ENCODE measurements at regions not wholly inside any gene's neighbourhood (a gene's known extent, or its start where the extent isn't known, plus 50 kb on each side); places are given as distances from the start of the nearest gene placed in this dataset.

DNA sequence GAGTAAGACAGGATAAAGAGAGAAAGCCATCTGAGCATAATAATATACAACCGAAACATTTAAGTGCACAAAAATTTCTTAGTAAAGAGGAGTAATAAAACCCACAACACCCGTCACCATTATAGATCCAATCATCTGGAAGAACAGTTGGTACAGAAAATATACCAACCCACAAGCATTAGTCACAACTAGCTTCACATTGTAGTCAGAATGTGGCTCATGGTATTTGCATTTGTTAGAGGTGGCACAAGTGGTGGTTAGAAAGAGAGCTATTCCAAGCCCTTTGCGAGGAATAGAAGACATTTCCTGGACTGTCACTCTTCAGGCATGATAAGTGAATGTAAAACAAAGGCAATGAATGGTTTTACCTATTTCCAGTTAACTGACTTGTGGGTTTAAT lies 677.5 kb upstream of the ST8SIA4 start:
- Histone ChIP-seq H3K9ac (ENCODE audit: low read depth, low read length, poor library complexity) (no peak overlapping the region), H2AFZ (ENCODE audit: low read length) (no peak overlapping the region), H3K23ac (ENCODE audit: low read depth, low read length, poor library complexity) (no peak overlapping the region), H3K4me2 (ENCODE audit: insufficient read depth, low read length, poor library complexity, severe bottlenecking) (no peak overlapping the region), H2BK12ac (ENCODE audit: low read length) (no peak overlapping the region), H3K79me1 (ENCODE audit: low read depth, low read length) (no peaks in the 10 kb centered on the region), H3K27ac (replicated peaks; ENCODE audit: low read length) (no peak overlapping the region), H2BK15ac (ENCODE audit: low read length) (no peak overlapping the region), H3K14ac (ENCODE audit: low read length) (no peak overlapping the region), H3K4me1 (ENCODE audit: control insufficient read depth in 2 of 2, insufficient read depth in 1 of 2, low read depth in 1 of 2, low read length in 2 of 2) (no peaks in the 10 kb centered on the region), H3K4me3 (ENCODE audit: low read length in 2 of 2) (no peak overlapping the region), H3K9me3 (replicated peaks in 1 of 2; ENCODE audit: control insufficient read depth in 2 of 2, insufficient read depth in 1 of 2, low read depth in 1 of 2, low read length in 2 of 2) (no peaks in the 10 kb centered on the region), H2AK5ac (ENCODE audit: low read depth, low read length) (no peak overlapping the region), H3K27me3 (ENCODE audit: control insufficient read depth in 3 of 3, insufficient read depth in 3 of 3, low read depth in 1 of 3, low read length in 3 of 3) (peaks cover 0 to 2% (median 0%) of the 10 kb centered on the region in 3 experiments), H3K36me3 (replicated peaks in 1 of 2; ENCODE audit: control insufficient read depth in 2 of 2, insufficient read depth in 2 of 2, low read length in 2 of 2) (no peaks in the 10 kb centered on the region), H4K8ac (ENCODE audit: low read depth, low read length) (no peak overlapping the region), H3K18ac (ENCODE audit: low read length) (no peak overlapping the region), H2BK5ac (ENCODE audit: low read length) (no peak overlapping the region), H4K91ac (ENCODE audit: low read depth, low read length, poor library complexity) (no peak overlapping the region), H2BK120ac (ENCODE audit: low read depth, low read length) (no peak overlapping the region), H3K4ac (ENCODE audit: low read length) (no peak overlapping the region)
- WGBS, 2 donors (ENCODE audit: extremely low coverage in 2 of 2, insufficient read length in 2 of 2, insufficient replicate concordance in 1 of 2): no CpG with 5 or more reads among the region's 3 CpGs
- no peak for DNase-seq (ENCODE audit: low spot score)

DNA sequence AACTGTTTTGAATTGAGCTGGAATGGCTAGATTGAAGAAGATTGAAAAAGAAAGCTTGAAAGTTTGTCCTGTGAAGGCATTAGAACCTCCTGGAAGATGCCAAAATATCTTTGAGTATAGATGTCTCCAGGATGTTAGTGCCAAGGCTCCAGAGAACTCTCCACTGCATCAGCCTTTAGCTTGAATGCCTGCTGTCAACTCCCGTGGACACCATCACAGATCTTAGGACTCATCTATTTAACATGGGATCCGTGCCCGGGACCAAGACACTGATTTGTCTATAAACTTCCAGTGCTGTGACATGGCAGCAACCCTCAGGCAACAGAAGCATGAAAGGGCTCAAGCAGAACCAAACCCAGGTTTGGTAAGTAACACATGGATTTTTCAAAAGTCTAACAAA lies 670.9 kb upstream of the ST8SIA4 start:
- Histone ChIP-seq H2BK12ac (ENCODE audit: low read length) (no peak overlapping the region), H3K9me3 (replicated peaks in 1 of 2; ENCODE audit: control insufficient read depth in 2 of 2, insufficient read depth in 1 of 2, low read depth in 1 of 2, low read length in 2 of 2) (no peaks in the 10 kb centered on the region), H3K79me1 (ENCODE audit: low read depth, low read length) (no peaks in the 10 kb centered on the region), H4K91ac (ENCODE audit: low read depth, low read length, poor library complexity) (no peak overlapping the region), H2BK120ac (ENCODE audit: low read depth, low read length) (no peak overlapping the region), H3K14ac (ENCODE audit: low read length) (no peak overlapping the region), H3K4me1 (ENCODE audit: control insufficient read depth in 2 of 2, insufficient read depth in 1 of 2, low read depth in 1 of 2, low read length in 2 of 2) (no peaks in the 10 kb centered on the region), H2BK5ac (ENCODE audit: low read length) (no peak overlapping the region), H2AK5ac (ENCODE audit: low read depth, low read length) (no peak overlapping the region), H3K9ac (ENCODE audit: low read depth, low read length, poor library complexity) (no peak overlapping the region), H3K18ac (ENCODE audit: low read length) (no peak overlapping the region), H3K27me3 (ENCODE audit: control insufficient read depth in 3 of 3, insufficient read depth in 3 of 3, low read depth in 1 of 3, low read length in 3 of 3) (no peaks in the 10 kb centered on the region), H3K36me3 (replicated peaks in 1 of 2; ENCODE audit: control insufficient read depth in 2 of 2, insufficient read depth in 2 of 2, low read length in 2 of 2) (no peaks in the 10 kb centered on the region), H2BK15ac (ENCODE audit: low read length) (no peak overlapping the region), H3K4me3 (ENCODE audit: low read length in 2 of 2) (no peak overlapping the region), H3K4ac (ENCODE audit: low read length) (no peak overlapping the region), H4K8ac (ENCODE audit: low read depth, low read length) (no peak overlapping the region), H2AFZ (ENCODE audit: low read length) (peak overlapping the region; percentile 47), H3K4me2 (ENCODE audit: insufficient read depth, low read length, poor library complexity, severe bottlenecking) (no peak overlapping the region), H3K27ac (replicated peaks; ENCODE audit: low read length) (no peak overlapping the region), H3K23ac (ENCODE audit: low read depth, low read length, poor library complexity) (no peak overlapping the region)
- DNase-seq (ENCODE audit: low spot score): no peak
- no CpG with 5 or more reads among the region's 3 CpGs for WGBS, 2 donors (ENCODE audit: extremely low coverage in 2 of 2, insufficient read length in 2 of 2, insufficient replicate concordance in 1 of 2)

DNA sequence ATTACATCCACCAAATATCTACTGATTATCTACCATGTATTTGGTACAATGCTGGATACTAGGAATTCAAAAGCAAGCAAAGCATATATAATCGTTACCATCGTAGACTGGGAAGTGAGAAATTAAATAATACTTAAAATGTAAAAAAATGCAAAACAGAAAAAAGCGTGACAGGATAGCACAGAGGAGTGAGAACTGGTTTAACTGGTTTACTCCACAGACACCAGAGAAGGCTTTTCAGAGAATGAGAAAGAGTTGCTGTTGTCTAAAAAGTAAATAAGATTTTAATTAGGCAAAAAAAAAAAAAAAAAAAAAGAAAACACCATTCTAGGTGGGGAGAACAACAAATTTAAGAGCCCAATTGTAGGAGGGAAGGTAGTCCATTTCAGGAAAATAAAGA lies 657.9 kb upstream of the ST8SIA4 start:
- H2BK5ac ChIP-seq (ENCODE audit: low read length): no peak overlapping the region
- no peak overlapping the region for H2BK120ac ChIP-seq (ENCODE audit: low read depth, low read length)
- no peaks in the 10 kb centered on the region for H3K36me3 ChIP-seq (replicated peaks in 1 of 2; ENCODE audit: control insufficient read depth in 2 of 2, insufficient read depth in 2 of 2, low read length in 2 of 2)
- no peak overlapping the region for H2AFZ ChIP-seq (ENCODE audit: low read length)
- no peak overlapping the region for H2BK12ac ChIP-seq (ENCODE audit: low read length)
- H3K14ac ChIP-seq (ENCODE audit: low read length): no peak overlapping the region
- H3K23ac ChIP-seq (ENCODE audit: low read depth, low read length, poor library complexity): no peak overlapping the region
- H3K4me1 ChIP-seq (ENCODE audit: control insufficient read depth in 2 of 2, insufficient read depth in 1 of 2, low read depth in 1 of 2, low read length in 2 of 2): no peaks in the 10 kb centered on the region
- H3K9me3 ChIP-seq (replicated peaks in 1 of 2; ENCODE audit: control insufficient read depth in 2 of 2, insufficient read depth in 1 of 2, low read depth in 1 of 2, low read length in 2 of 2): no peaks in the 10 kb centered on the region
- H3K27me3 ChIP-seq (ENCODE audit: control insufficient read depth in 3 of 3, insufficient read depth in 3 of 3, low read depth in 1 of 3, low read length in 3 of 3): no peaks in the 10 kb centered on the region
- no peak overlapping the region for H4K8ac ChIP-seq (ENCODE audit: low read depth, low read length)
- DNase-seq (ENCODE audit: low spot score): no peak
- no peak overlapping the region for H2AK5ac ChIP-seq (ENCODE audit: low read depth, low read length)
- H3K9ac ChIP-seq (ENCODE audit: low read depth, low read length, poor library complexity): no peak overlapping the region
- H3K27ac ChIP-seq (replicated peaks; ENCODE audit: low read length): no peak overlapping the region
- H3K4ac ChIP-seq (ENCODE audit: low read length): no peak overlapping the region
- no CpG with 5 or more reads among the region's 3 CpGs for WGBS, 2 donors (ENCODE audit: extremely low coverage in 2 of 2, insufficient read length in 2 of 2, insufficient replicate concordance in 1 of 2)
- H2BK15ac ChIP-seq (ENCODE audit: low read length): no peak overlapping the region
- H3K18ac ChIP-seq (ENCODE audit: low read length): no peak overlapping the region
- H3K4me3 ChIP-seq (ENCODE audit: low read length in 2 of 2): no peak overlapping the region
- H3K79me1 ChIP-seq (ENCODE audit: low read depth, low read length): no peaks in the 10 kb centered on the region
- no peak overlapping the region for H3K4me2 ChIP-seq (ENCODE audit: insufficient read depth, low read length, poor library complexity, severe bottlenecking)
- H4K91ac ChIP-seq (ENCODE audit: low read depth, low read length, poor library complexity): no peak overlapping the region

DNA sequence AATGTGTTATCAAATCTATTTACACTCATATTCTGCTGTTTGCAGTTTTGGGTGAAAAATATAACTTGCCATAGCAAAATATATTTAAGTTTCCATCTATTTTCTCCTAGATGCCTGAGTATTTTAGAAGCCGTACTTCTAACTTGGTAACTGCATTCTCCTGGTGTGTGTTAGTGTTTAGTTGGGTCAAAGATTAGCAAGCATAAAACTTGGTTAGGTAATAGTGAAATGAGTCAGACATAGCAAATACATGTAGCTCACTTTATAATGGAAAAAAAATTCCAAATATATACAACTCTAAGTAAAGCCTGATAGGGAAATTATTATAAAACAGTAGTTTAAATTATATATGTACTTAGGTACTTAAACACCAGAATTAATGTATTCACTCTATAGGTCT lies 640.7 kb upstream of the ST8SIA4 start:
- no peaks in the 10 kb centered on the region for H3K79me1 ChIP-seq (ENCODE audit: low read depth, low read length)
- H3K27me3 ChIP-seq (ENCODE audit: control insufficient read depth in 3 of 3, insufficient read depth in 3 of 3, low read depth in 1 of 3, low read length in 3 of 3): no peaks in the 10 kb centered on the region
- no peak overlapping the region for H2BK15ac ChIP-seq (ENCODE audit: low read length)
- no peak overlapping the region for H3K4me2 ChIP-seq (ENCODE audit: insufficient read depth, low read length, poor library complexity, severe bottlenecking)
- H3K36me3 ChIP-seq (replicated peaks in 1 of 2; ENCODE audit: control insufficient read depth in 2 of 2, insufficient read depth in 2 of 2, low read length in 2 of 2): no peaks in the 10 kb centered on the region
- no peaks in the 10 kb centered on the region for H3K4me1 ChIP-seq (ENCODE audit: control insufficient read depth in 2 of 2, insufficient read depth in 1 of 2, low read depth in 1 of 2, low read length in 2 of 2)
- no peak overlapping the region for H3K4ac ChIP-seq (ENCODE audit: low read length)
- no peak overlapping the region for H3K9ac ChIP-seq (ENCODE audit: low read depth, low read length, poor library complexity)
- no peak overlapping the region for H4K8ac ChIP-seq (ENCODE audit: low read depth, low read length)
- H3K9me3 ChIP-seq (replicated peaks in 1 of 2; ENCODE audit: control insufficient read depth in 2 of 2, insufficient read depth in 1 of 2, low read depth in 1 of 2, low read length in 2 of 2): no peaks in the 10 kb centered on the region
- H3K23ac ChIP-seq (ENCODE audit: low read depth, low read length, poor library complexity): no peak overlapping the region
- no peak overlapping the region for H2AFZ ChIP-seq (ENCODE audit: low read length)
- no CpG with 5 or more reads among the region's 1 CpG for WGBS, 2 donors (ENCODE audit: extremely low coverage in 2 of 2, insufficient read length in 2 of 2, insufficient replicate concordance in 1 of 2)
- no peak overlapping the region for H3K27ac ChIP-seq (replicated peaks; ENCODE audit: low read length)
- no peak for DNase-seq (ENCODE audit: low spot score)
- no peak overlapping the region for H2BK5ac ChIP-seq (ENCODE audit: low read length)
- H4K91ac ChIP-seq (ENCODE audit: low read depth, low read length, poor library complexity): no peak overlapping the region
- H3K4me3 ChIP-seq (ENCODE audit: low read length in 2 of 2): no peak overlapping the region
- H2BK120ac ChIP-seq (ENCODE audit: low read depth, low read length): no peak overlapping the region
- no peak overlapping the region for H3K14ac ChIP-seq (ENCODE audit: low read length)
- H3K18ac ChIP-seq (ENCODE audit: low read length): no peak overlapping the region
- H2BK12ac ChIP-seq (ENCODE audit: low read length): no peak overlapping the region
- H2AK5ac ChIP-seq (ENCODE audit: low read depth, low read length): no peak overlapping the region
